Stimulated activated memory B cell treated with anti-CD40 and anti-IgM and Interleukin-4, amounts not matched to agents 10 μg/mL and 1 μg/mL and 100 μg/mL, for 72 hours (primary cell): ENCODE measurements at regions not wholly inside any gene's neighbourhood (a gene's known extent, or its start where the extent isn't known, plus 50 kb on each side); places are given as distances from the start of the nearest gene placed in this dataset.

ENCODE experiments used
- ATAC-seq: fragments of 150-1000 bp; cut with Tn5 transposase; 2 replicates; pipeline ENCODE4 v1.10.0; 2021
- H3K27ac Mint-ChIP-seq: one replicate; pipeline ENCODE4 v1.8.0; 2022; ENCODE audit warnings: mild to moderate bottlenecking, mixed read lengths
- H3K27me3 Mint-ChIP-seq: one replicate; pipeline ENCODE4 v1.8.0; 2022; ENCODE audit warnings: mixed read lengths
- H3K36me3 Mint-ChIP-seq: one replicate; pipeline ENCODE4 v1.8.0; 2022; ENCODE audit warnings: mixed read lengths
- H3K4me1 Mint-ChIP-seq: one replicate; pipeline ENCODE4 v1.8.0; 2022; ENCODE audit warnings: mixed read lengths
- H3K4me3 Mint-ChIP-seq: one replicate; pipeline ENCODE4 v1.8.0; 2022; ENCODE audit warnings: mild to moderate bottlenecking, moderate library complexity, mixed read lengths
- H3K9me3 Mint-ChIP-seq: one replicate; pipeline ENCODE4 v1.8.0; 2022; ENCODE audit warnings: mixed read lengths

DNA sequence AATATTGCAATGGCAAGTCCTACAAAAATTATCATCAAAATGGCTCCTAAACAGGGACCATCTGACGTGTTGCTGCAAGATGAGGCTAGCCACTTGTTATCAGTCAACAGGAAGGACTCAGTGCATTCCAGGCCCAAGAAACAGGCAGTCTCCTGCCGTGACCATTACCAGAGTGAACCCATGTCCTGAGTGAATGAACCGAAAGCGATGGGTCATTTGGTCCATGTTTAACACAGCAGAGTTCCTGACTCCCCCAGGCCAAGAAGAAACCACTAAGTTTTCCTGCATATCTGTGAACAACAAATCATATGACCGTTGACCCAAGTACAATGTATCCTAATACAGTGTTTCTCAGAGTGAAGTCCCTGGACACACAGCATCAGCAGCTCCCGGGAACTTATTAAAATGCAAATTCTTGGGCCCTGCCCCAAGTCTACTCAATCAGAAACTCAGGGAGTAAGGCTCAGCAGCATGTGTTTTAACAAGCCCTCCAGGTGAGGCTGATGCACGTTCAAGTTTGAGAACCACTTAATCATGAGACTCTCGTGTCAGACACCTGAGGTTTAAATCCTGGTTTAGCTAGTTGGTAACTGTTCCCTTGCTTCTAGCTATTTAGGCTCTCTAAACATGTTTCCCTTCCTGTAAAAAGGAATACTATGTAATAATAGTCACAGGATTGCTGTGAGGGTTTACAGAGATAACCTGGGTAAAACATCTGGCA lies 429.4 kb upstream of the MAF start:
- H3K27ac Mint-ChIP-seq: no peak overlapping the region
- H3K4me1 Mint-ChIP-seq: no peaks in the 10 kb centered on the region
- H3K4me3 Mint-ChIP-seq: no peak overlapping the region
- no peak for ATAC-seq
- no peaks in the 10 kb centered on the region for H3K36me3 Mint-ChIP-seq
- H3K27me3 Mint-ChIP-seq: no peaks in the 10 kb centered on the region
- peaks cover 7% of the 10 kb centered on the region for H3K9me3 Mint-ChIP-seq

DNA sequence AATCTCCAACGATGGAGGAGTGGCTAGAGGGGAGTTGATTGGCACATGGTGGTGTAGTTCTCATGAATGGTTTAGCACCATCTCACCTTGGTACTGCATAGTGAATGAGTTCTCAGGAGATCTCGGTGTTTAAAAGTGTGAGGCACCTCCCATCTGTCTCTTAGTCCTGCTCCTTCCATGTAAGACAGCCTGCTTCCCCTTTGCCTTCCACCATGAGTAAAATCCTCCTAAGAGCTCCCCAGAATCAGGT lies 428.8 kb upstream of the MAF start:
- Mint-ChIP-seq H3K27ac (no peak overlapping the region), H3K36me3 (no peaks in the 10 kb centered on the region), H3K4me1 (no peaks in the 10 kb centered on the region), H3K27me3 (no peaks in the 10 kb centered on the region), H3K4me3 (no peak overlapping the region), H3K9me3 (peaks cover 7% of the 10 kb centered on the region)
- no peak for ATAC-seq

DNA sequence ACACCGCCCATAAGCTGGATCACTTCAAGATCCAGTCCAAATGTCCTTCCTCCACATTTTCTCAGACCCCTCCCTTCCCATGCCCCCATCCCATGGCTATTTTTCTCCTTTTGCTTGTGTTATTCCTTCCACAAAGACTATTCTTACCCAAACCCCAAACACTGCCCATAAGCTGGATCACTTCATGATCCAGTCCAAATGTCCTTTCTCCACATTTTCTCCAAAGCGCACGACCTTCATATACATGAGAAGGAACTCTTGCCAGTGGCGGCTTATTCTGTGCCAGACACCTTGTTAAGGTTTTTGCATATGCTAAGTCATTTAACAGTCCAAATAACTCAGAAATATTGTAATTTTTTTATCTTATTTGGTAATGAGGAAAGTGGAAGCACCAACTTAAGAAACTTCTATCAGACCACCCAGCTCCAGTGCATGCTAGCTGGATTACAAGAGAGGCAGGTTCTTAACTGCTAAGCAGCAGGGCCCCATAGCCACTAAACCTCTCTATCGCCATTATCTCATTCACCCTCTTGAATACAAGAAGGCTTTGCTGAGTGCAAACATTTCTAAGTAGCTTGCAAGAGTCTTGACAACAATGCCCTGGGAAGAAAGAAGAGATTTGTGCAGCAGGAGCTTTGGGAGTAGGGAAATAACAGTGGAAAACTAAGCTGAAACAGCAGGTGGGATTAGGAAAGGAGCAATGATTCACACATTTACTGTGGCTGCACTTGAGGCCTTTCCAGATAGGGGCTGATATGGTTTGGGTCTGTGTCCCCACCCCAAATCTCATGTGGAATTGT lies 428.2 kb upstream of the MAF start:
- H3K27ac Mint-ChIP-seq: no peak overlapping the region
- no peak for ATAC-seq
- H3K4me3 Mint-ChIP-seq: no peak overlapping the region

DNA sequence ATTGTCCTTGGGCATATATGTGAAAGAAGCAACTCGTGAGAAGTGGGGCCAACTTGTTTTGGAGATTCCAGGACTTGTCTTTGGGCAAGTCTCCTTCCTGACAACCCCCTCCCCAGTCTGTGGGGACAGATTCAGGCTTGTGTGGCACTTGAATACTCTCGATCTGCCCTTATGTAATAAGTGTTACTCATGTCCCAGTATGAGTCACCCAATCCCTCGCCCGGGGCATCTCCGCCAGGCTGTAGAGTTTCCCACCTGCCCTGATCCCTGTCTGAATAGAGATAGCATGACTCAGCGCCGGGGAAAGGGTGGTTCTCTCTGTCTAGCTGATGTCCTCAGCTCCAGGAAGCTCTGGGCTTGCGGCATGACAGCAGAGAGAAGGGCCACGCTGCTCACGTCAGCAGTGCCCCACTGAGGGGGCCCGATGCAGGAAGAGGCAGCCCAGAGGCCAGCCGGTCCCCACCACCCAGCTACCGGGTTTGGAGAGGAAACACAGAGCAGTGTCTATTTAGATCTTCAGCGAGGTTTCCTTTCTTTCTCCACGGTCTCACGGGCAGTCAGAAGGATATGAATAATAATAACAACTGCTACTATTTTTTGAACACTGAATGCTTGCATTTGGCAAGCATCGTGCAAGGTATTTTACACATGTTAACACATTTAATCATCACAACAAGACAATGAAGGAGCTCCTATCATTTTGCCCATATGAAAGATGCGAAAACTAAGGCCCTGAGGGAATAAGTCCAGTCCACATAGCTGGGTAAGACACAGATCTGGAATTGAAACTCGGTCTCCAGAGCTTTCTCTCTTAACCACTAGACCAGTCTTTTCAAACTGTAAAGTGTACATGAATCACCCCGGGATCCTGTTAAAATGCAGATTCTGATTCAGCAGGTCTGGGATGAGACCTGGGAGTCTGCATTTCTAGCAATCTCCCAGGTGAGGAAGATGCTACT lies 426.7 kb upstream of the MAF start:
- Mint-ChIP-seq H3K27ac (no peak overlapping the region), H3K9me3 (peaks cover 2% of the 10 kb centered on the region)

More for the DNA sequence above, 428.2 kb upstream of the MAF start:
- peaks cover 7% of the 10 kb centered on the region for H3K9me3 Mint-ChIP-seq
- no peaks in the 10 kb centered on the region for H3K4me1 Mint-ChIP-seq
- no peaks in the 10 kb centered on the region for H3K27me3 Mint-ChIP-seq
- no peaks in the 10 kb centered on the region for H3K36me3 Mint-ChIP-seq

DNA sequence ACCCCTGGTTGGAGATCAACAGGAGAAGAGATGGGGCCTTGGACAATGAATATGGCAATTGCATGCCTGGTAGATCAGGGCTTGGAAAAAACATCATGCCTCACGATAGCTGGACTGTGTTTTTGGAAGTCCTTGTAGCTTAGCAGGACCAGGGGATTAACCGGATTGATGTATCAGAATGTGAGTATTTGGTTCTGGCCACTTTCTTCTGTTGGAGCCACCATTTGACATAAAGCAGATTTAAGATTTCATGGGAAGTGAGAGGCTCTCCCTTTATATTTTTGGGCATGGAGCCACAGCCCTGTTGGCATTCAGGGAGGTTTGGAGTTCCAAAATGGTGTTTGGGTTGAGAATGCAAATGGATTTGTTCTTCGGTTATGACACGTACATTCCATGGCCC lies 424.7 kb upstream of the MAF start:
- H3K27ac Mint-ChIP-seq: no peak overlapping the region
- H3K4me3 Mint-ChIP-seq: no peak overlapping the region
- H3K9me3 Mint-ChIP-seq: peaks cover 2% of the 10 kb centered on the region
- no peak for ATAC-seq
- no peaks in the 10 kb centered on the region for H3K27me3 Mint-ChIP-seq
- no peaks in the 10 kb centered on the region for H3K4me1 Mint-ChIP-seq
- H3K36me3 Mint-ChIP-seq: no peaks in the 10 kb centered on the region

More for the DNA sequence above, 426.7 kb upstream of the MAF start:
- H3K27me3 Mint-ChIP-seq: no peaks in the 10 kb centered on the region
- no peaks in the 10 kb centered on the region for H3K36me3 Mint-ChIP-seq
- ATAC-seq: no peak
- H3K4me3 Mint-ChIP-seq: no peak overlapping the region
- no peaks in the 10 kb centered on the region for H3K4me1 Mint-ChIP-seq

DNA sequence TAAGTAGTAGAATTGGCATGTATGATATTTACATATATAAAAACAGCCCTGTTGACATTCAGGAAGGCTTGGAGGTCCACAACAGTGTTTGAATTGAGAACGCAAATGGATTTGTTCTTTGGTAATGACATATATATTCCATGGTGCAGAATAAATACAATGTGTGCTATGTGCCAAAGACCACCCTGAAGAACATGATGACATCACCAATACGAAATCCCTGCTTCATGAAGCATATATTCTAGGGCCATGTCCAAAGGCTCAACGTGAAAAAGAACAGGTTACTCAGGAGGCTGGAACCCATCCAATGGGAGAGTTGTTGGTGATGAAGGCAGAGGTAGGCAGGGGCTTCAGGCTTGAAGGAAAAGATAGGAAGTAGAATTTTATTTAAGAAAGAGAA lies 423.9 kb upstream of the MAF start:
- Mint-ChIP-seq H3K9me3 (peaks cover 2% of the 10 kb centered on the region), H3K27ac (no peak overlapping the region), H3K4me3 (no peak overlapping the region), H3K36me3 (no peaks in the 10 kb centered on the region), H3K4me1 (no peaks in the 10 kb centered on the region), H3K27me3 (no peaks in the 10 kb centered on the region)
- ATAC-seq: no peak

DNA sequence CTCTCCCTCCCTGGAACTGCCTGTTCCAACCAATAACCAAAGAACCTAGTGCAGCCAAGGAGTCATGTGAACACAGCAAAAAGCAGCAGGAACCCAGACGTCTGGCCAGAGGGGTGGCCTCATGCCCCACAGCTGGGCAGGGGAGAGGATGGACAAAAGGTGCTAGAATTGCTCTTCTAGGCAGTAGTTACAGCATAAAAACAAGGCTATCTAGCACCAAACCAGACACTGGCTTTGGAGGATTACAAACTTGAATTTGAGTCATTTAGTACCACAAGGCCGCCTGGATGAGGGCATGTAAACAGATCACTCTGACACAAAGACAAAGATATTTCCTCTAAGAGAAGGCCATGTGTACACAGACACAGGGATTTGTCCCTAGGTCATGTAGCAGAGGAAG lies 423.3 kb upstream of the MAF start:
- peaks cover 2% of the 10 kb centered on the region for H3K9me3 Mint-ChIP-seq
- H3K4me3 Mint-ChIP-seq: no peak overlapping the region
- ATAC-seq: no peak
- no peak overlapping the region for H3K27ac Mint-ChIP-seq
- H3K4me1 Mint-ChIP-seq: no peaks in the 10 kb centered on the region
- H3K27me3 Mint-ChIP-seq: no peaks in the 10 kb centered on the region
- H3K36me3 Mint-ChIP-seq: no peaks in the 10 kb centered on the region

DNA sequence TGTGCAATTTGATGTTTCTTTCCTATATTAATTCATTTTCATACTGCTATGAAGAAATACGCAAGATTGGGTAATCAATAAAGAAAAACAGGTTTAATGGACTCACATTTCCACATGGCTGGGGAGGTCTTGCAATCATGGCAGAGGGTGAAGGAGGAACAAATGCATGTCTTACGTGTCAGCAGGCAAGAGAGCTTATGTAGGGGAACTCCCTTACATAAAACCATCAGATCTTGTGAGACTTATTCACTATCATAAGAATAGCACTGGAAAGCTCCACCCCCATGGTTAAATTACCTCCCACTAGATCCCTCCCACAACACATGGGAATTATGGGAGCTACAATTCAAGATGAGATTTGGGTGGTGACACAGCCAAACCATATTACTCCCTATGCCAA lies 418.9 kb upstream of the MAF start:
- Mint-ChIP-seq H3K4me1 (no peaks in the 10 kb centered on the region), H3K4me3 (no peak overlapping the region), H3K27me3 (no peaks in the 10 kb centered on the region), H3K27ac (no peak overlapping the region), H3K36me3 (no peaks in the 10 kb centered on the region), H3K9me3 (no peaks in the 10 kb centered on the region)
- ATAC-seq: no peak

DNA sequence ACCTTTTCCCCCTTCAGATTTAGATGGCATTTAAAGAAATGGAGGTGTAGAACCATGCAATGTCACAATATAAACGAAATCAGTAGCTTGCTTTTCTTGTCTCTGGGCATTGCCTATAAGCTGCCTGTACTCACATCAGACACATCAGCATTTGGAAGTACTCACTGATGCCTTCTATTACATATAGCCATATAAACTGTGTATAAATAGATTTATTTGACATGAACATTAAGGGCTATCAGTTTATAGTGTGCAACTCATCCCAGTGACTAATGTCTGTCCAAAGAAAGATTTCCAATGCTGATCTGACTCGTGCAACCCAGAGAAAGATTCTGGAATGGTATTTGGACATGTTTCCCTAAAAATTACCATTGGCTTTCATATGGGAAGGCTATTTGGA lies 417.9 kb upstream of the MAF start:
- Mint-ChIP-seq H3K9me3 (no peaks in the 10 kb centered on the region), H3K27ac (no peak overlapping the region), H3K4me1 (no peaks in the 10 kb centered on the region), H3K4me3 (no peak overlapping the region), H3K27me3 (no peaks in the 10 kb centered on the region), H3K36me3 (no peaks in the 10 kb centered on the region)
- no peak for ATAC-seq

DNA sequence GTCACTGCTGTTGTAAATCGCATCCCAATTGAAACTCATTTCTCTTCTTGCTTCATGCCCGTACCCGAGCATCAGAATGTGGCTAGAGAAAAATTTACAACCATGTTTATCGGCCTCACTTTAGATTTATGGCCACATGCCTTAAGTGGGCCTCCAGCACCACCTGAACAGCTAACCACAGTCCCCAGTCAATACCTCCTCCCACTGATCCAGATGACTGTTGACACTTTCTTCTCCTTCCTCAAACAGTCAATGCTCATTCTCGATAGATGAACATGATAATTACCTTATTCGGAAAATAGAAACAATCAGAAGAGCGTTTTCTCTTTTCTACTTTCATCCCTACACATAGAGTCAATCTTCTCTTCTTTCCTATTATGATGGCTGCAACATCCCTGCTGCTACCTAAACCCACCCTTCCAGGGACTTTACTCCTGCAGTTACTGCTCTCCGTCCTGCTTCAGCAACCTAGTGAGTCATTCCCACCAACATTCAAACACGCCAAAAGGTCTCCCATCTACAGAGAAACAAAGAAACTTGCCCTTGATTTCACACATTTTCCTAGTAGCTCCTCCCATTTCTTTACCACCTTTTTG lies 416.3 kb upstream of the MAF start:
- ATAC-seq: no peak
- Mint-ChIP-seq H3K9me3 (no peaks in the 10 kb centered on the region), H3K4me1 (no peaks in the 10 kb centered on the region), H3K27me3 (no peaks in the 10 kb centered on the region), H3K27ac (no peak overlapping the region), H3K36me3 (no peaks in the 10 kb centered on the region), H3K4me3 (no peak overlapping the region)

DNA sequence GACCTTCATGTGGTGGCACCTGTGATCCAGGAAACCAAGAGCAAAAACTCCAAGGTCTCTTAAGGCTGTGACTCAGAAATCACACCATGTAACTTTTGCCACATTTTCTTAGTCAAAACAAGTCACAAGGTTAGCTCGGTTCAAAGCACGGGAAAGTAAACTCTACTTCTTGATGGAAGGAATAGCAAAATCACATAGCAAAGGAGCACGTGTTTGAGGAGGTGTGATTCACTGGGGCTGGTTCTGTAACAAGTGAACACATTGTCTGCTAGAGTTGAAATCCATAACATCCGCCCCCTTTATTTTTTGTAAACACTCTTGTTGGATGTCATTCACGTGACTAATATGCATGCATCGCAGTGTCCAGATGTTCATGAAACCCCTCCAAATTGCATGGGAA lies 415.0 kb upstream of the MAF start:
- Mint-ChIP-seq H3K27me3 (no peaks in the 10 kb centered on the region), H3K36me3 (no peaks in the 10 kb centered on the region), H3K27ac (no peak overlapping the region), H3K4me3 (no peak overlapping the region), H3K9me3 (peaks cover 2% of the 10 kb centered on the region), H3K4me1 (no peaks in the 10 kb centered on the region)
- ATAC-seq: no peak

DNA sequence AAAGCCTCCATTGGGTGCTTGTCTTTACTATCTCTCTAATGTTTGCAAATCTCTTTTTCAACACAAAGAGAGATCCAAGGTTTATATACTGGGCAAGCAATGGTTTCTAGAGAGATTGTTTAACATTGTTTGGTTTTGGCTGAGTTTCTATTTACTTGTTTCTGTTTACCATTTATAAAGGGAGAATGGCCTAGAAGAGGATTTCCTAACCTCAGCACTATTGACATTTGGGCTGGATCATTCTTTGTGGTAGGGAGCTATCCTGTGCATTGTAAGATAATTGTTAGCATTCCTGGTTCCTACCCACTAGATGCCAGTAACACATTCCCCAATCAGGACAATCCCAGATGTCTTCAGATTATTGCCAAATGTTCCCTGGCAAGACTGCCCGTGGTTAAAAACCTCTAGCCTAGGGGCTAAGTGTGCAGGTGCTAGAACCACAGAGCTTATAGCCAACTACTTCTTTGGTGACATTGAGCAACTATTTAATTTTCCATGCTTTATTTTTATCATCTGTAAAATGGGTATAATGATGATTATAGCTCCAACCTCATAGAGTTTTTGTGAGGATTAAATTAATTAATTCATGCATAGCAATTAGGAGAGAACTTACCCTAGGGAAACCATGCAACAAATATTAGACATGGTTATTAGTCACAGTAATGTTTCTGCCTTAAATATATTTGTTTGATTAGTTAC lies 413.9 kb upstream of the MAF start:
- no peak overlapping the region for H3K27ac Mint-ChIP-seq
- peaks cover 7% of the 10 kb centered on the region for H3K9me3 Mint-ChIP-seq

DNA sequence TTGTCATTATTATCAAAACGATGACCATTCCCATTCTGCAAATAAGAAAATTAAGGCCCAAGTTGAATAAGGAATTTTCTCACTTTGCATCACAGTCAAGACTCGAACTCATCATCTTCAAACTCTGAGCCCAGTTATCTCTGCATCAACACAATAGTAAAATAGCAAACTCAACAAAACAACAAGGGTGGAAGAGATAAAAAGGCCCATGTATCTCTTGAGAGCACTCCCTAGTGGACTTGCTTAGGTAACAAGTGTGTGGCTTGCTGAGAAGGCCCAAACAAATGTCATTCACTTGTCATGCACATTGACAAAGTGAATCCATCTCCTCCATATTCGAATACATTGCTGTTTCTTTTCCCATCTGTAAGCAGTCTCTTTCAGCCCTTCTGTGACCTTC lies 412.0 kb upstream of the MAF start:
- no peak overlapping the region for H3K27ac Mint-ChIP-seq

More for the DNA sequence above, 413.9 kb upstream of the MAF start:
- Mint-ChIP-seq H3K36me3 (no peaks in the 10 kb centered on the region), H3K4me1 (no peaks in the 10 kb centered on the region), H3K27me3 (no peaks in the 10 kb centered on the region), H3K4me3 (no peak overlapping the region)
- no peak for ATAC-seq

DNA sequence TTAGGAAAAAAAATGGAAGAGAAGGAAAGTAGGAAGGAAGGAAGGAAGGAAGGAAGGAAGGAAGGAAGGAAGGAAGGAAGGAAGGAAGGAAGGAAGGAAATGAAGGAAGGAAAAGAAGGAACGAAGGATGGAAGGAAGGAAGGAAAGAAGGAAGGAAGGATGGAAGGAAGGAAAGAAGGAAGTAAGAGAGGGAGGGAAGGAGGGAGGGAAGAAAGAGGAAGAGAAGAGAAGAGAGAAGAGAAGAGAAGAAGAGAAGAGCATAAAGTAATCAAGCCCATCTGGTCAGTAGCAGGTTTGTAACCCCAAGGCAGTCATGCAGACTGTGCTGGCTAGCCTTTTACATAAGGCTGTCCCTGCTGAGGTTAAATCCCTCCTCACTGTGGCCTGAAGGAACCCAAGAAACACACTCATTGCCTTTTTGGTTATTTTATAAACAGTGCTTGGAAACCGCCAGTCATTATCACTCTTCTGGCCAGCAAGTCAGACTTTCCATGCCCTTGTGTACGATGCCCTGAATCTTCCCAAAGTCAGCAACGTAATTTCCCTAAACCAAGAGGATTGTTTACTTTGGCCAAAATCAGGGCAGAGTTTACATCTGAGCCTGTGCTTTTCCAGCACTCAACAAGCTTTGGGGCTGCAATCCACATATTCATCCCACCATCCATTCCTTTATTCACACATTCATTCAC lies 409.6 kb upstream of the MAF start:
- ATAC-seq: no peak
- no peaks in the 10 kb centered on the region for H3K4me1 Mint-ChIP-seq
- no peak overlapping the region for H3K27ac Mint-ChIP-seq
- H3K4me3 Mint-ChIP-seq: no peak overlapping the region
- no peaks in the 10 kb centered on the region for H3K36me3 Mint-ChIP-seq
- no peaks in the 10 kb centered on the region for H3K27me3 Mint-ChIP-seq
- H3K9me3 Mint-ChIP-seq: peaks cover 7% of the 10 kb centered on the region

More for the DNA sequence above, 412.0 kb upstream of the MAF start:
- Mint-ChIP-seq H3K4me3 (no peak overlapping the region), H3K9me3 (peaks cover 7% of the 10 kb centered on the region), H3K4me1 (no peaks in the 10 kb centered on the region), H3K27me3 (no peaks in the 10 kb centered on the region), H3K36me3 (no peaks in the 10 kb centered on the region)
- ATAC-seq: no peak
